Aorta (tissue), 5 donors: ENCODE measurements at regions not wholly inside any gene's neighbourhood (a gene's known extent, or its start where the extent isn't known, plus 50 kb on each side); places are given as distances from the start of the nearest gene placed in this dataset.

ENCODE experiments used
- ATAC-seq: fragments of 200-7000 bp; cut with Tn5 transposase; one replicate; pipeline ENCODE4 v1.9.1; 2022; ENCODE audit warnings: moderate library complexity; ENCODE audit not compliant: low FRiP score
- DNase-seq, 2 donors: peaks; one replicate each; pipeline ENCODE4 v3.0.0-alpha.2; 2020
- H3K27ac ChIP-seq, 2 donors: one replicate each; pipeline ENCODE4 v1.5.1; 2013; ENCODE audit warnings: low read length in 2 of 2, mild to moderate bottlenecking in 2 of 2, moderate library complexity in 2 of 2, control low read depth in 1 of 2, inconsistent platforms in 1 of 2, low read depth in 1 of 2
- H3K27me3 ChIP-seq, 2 donors: one replicate each; pipeline ENCODE4 v1.6.1; 2013; ENCODE audit warnings: control low read depth in 1 of 2, low read length in 1 of 2, mild to moderate bottlenecking in 1 of 2, moderate library complexity in 1 of 2; ENCODE audit not compliant: insufficient read depth in 2 of 2, control insufficient read depth in 1 of 2
- H3K36me3 ChIP-seq, 2 donors: one replicate each; pipeline ENCODE4 v1.6.1; 2013; ENCODE audit warnings: control low read depth in 1 of 2, low read length in 1 of 2, mild to moderate bottlenecking in 1 of 2; ENCODE audit not compliant: insufficient read depth in 2 of 2, control insufficient read depth in 1 of 2
- H3K4me1 ChIP-seq, 2 donors: one replicate each; pipeline ENCODE4 v1.6.1; 2013; ENCODE audit warnings: low read length in 2 of 2, control low read depth in 1 of 2, mild to moderate bottlenecking in 1 of 2, moderate library complexity in 1 of 2; ENCODE audit not compliant: insufficient read depth in 2 of 2, control insufficient read depth in 1 of 2
- H3K4me3 ChIP-seq, 2 donors: one replicate each; pipeline ENCODE4 v1.5.1; 2013; ENCODE audit warnings: low read length in 2 of 2, control low read depth in 1 of 2, mild to moderate bottlenecking in 1 of 2
- H3K9me3 ChIP-seq: one replicate; pipeline ENCODE4 v1.6.1; 2013; ENCODE audit warnings: mild to moderate bottlenecking, low read length; ENCODE audit not compliant: control insufficient read depth
- WGBS, 2 donors: extraction: QIAGEN DNeasy Blood & Tissue Kit; methylation state at CpG; one replicate each; pipeline ENCODE4 v1.1.7; 2013; 5-methylcytosine and 5-hydroxymethylcytosine counted together
- intact Hi-C, 2 donors: fragments of 100-400 bp; cut with DNase I; formaldehyde crosslinking; loops; one replicate each; pipeline versions ENCODE4 v1.14.2 to v1.15.0; 2022
- donor health status: healthy with polysubstance abuse.
- donor health status: Bipolar disorder and iron deficiency.
- donor health status: DM: no; HTN: no; CAD: no.
- donor health status: DM: no; HTN: no; CAD: no.
- donor health status: DM: yes; HTN: yes; CAD: no.

- no peaks in the 10 kb centered on the region for H3K27me3 ChIP-seq
- peaks cover 4% of the 10 kb centered on the region for H3K9me3 ChIP-seq
- 84 to 90% methylated on average over 4 of the region's 4 CpGs for WGBS, 2 donors
- ATAC-seq, result no peak
- H3K4me1 ChIP-seq, result no peaks in the 10 kb centered on the region
- no peaks in the 10 kb centered on the region for H3K36me3 ChIP-seq
- intact Hi-C loops, result no loop called here
- peak in 1 of 2 donors; percentile 38 for DNase-seq
- H3K27ac ChIP-seq, result no peak overlapping the region
- H3K4me3 ChIP-seq, result no peak overlapping the region
Observed at GRCh38 chr22:47784367-47784983, 1022.0 kb downstream of the TBC1D22A start.

DNA sequence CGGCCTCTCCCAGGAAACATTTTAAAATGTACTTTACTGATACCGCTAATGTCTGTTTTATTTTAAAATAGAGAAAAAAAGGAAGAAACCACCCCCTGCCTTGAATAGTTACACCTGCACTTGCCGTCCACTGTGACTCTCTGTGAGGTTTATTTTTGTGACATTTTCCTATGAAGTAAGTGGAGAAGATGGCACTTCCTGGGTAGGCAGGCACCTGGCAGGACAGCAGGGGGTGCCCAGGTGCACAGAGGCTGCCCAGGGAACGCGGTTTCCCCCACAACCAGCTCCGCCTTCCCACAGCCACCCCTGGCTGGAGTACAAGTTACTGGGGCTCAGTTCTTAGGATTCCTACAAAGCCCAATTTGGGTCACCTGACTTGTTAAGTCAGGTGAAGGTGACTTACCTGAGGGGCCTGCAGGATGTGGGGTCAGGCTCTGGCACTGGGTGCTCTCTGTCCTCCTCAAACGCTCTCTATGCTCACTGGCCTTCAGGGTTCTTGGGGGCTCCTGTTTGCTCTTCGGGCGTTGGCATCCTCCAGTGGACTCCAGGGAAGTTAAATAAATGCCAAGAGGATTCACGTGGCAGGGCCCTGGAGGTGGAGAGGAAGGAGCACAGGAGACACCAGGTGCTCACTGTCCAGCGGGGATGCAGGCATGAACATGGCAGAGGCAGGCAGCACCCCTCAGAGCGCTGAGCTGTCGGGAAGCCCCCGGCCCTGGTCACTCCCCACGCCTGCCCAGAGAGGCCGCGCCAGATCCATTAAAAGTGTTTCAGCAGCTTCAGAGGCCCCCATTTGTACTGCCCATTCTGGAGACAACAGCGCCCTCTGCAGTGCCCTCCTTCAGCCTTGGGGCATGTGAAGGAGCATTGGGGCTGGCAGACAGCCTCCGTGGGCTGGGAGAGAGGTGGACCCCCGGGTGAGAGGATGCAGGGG is 1021.2 kb downstream of the TBC1D22A start:
- Histone ChIP-seq H3K27me3 (no peaks in the 10 kb centered on the region), H3K4me1 (no peaks in the 10 kb centered on the region), H3K9me3 (peaks cover 4% of the 10 kb centered on the region), H3K4me3 (no peak overlapping the region), H3K36me3 (no peaks in the 10 kb centered on the region), H3K27ac (no peak overlapping the region)
- 79 to 83% methylated on average over 20 of the region's 20 CpGs for WGBS, 2 donors
- intact Hi-C loops, result no loop called here
- DNase-seq (peak in 1 of 2 donors; percentile 69), ATAC-seq (no peak)

GRCh38 chr22:47782328-47783075 is 1020.1 kb downstream of the TBC1D22A start:
- H3K9me3 ChIP-seq, result peaks cover 4% of the 10 kb centered on the region
- no peak overlapping the region for H3K27ac ChIP-seq
- H3K4me3 ChIP-seq, result no peak overlapping the region
- ATAC-seq (no peak), DNase-seq (no peak)
- 80 to 85% methylated on average over 15 of the region's 15 CpGs for WGBS, 2 donors
- no peaks in the 10 kb centered on the region for H3K36me3 ChIP-seq
- H3K27me3 ChIP-seq, result no peaks in the 10 kb centered on the region
- intact Hi-C loops, result no loop called here
- H3K4me1 ChIP-seq, result no peaks in the 10 kb centered on the region

GRCh38 chr22:47781427-47782111 is 1019.1 kb downstream of the TBC1D22A start:
- WGBS, 2 donors, result 90 to 94% methylated on average over 20 of the region's 20 CpGs
- Histone ChIP-seq H3K4me1 (no peaks in the 10 kb centered on the region), H3K27ac (no peak overlapping the region), H3K27me3 (no peaks in the 10 kb centered on the region), H3K36me3 (no peaks in the 10 kb centered on the region), H3K4me3 (no peak overlapping the region), H3K9me3 (peaks cover 4% of the 10 kb centered on the region)
- DNase-seq (no peak), ATAC-seq (no peak)
- intact Hi-C loops, result no loop called here

DNA sequence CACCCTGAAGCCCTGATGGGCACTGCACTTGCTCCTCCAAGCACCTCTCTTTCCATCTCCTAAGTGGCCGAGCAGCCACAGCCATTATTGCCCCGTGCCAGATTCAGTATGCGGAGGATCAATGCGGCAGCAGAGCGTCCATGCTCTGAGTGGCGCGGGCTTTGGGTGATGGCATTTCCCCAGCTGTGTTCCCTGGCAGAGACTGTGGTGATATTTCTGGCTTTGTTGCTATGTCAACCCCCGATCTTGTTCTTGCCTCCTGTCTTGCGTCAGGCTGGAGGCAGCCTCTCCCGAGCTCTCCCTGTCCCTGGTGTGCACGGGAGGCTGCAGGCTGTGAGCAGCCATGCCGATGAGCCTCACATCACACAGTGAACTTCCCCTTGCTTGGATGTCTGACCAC is 1018.6 kb downstream of the TBC1D22A start:
- no peak for DNase-seq
- intact Hi-C loops, result no loop called here
- H3K9me3 ChIP-seq, result peaks cover 4% of the 10 kb centered on the region
- no peak overlapping the region for H3K27ac ChIP-seq
- H3K4me1 ChIP-seq, result no peaks in the 10 kb centered on the region
- no peaks in the 10 kb centered on the region for H3K27me3 ChIP-seq
- ATAC-seq, result no peak
- no peaks in the 10 kb centered on the region for H3K36me3 ChIP-seq
- H3K4me3 ChIP-seq, result no peak overlapping the region
- WGBS, 2 donors, result 72 to 77% methylated on average over 12 of the region's 12 CpGs

GRCh38 chr22:47780281-47780875 is 1017.9 kb downstream of the TBC1D22A start:
- ATAC-seq, result no peak
- H3K27me3 ChIP-seq, result no peaks in the 10 kb centered on the region
- no peak overlapping the region for H3K27ac ChIP-seq
- 86 to 90% methylated on average over 14 of the region's 14 CpGs for WGBS, 2 donors
- no peak for DNase-seq
- no peaks in the 10 kb centered on the region for H3K36me3 ChIP-seq
- no peaks in the 10 kb centered on the region for H3K4me1 ChIP-seq
- intact Hi-C loops, result no loop called here
- H3K9me3 ChIP-seq, result peaks cover 4% of the 10 kb centered on the region
- H3K4me3 ChIP-seq, result no peak overlapping the region

DNA sequence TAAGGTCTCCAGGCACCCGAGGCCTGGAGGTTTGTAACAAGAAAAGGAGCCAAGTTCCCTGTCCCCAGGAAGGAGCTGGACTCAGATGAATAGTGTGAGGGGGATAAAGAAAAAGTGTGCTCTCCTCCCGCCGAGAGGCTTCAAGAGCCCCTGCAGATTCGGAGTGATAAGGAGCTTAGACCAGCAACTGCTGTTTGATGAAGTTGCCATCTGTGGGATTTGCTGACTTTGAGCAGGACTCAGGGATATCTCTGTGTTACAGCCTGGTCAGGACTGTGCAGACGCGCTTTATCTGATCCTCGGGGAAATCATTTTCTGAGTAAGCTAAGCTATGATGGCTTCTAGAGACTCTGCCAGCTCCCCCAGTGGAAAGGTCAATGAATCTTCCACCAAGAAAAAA is 1017.0 kb downstream of the TBC1D22A start:
- Histone ChIP-seq H3K4me3 (no peak overlapping the region), H3K9me3 (no peaks in the 10 kb centered on the region), H3K27ac (no peak overlapping the region), H3K36me3 (no peaks in the 10 kb centered on the region), H3K4me1 (no peaks in the 10 kb centered on the region), H3K27me3 (no peaks in the 10 kb centered on the region)
- intact Hi-C loops, result no loop called here
- no peak for DNase-seq
- ATAC-seq, result no peak
- 23 to 38% methylated on average over 7 of the region's 7 CpGs for WGBS, 2 donors

- Histone ChIP-seq H3K9me3 (no peaks in the 10 kb centered on the region), H3K36me3 (no peaks in the 10 kb centered on the region), H3K27ac (no peak overlapping the region), H3K4me3 (no peak overlapping the region), H3K27me3 (no peaks in the 10 kb centered on the region), H3K4me1 (no peaks in the 10 kb centered on the region)
- 89% methylated on average over 13 of the region's 13 CpGs for WGBS, 2 donors
- no peak for DNase-seq
- no peak for ATAC-seq
- intact Hi-C loops, result no loop called here
Observed at GRCh38 chr22:47778160-47778658, 1015.8 kb downstream of the TBC1D22A start.
